A549 (cell line): ENCODE measurements at regions not wholly inside any gene's neighbourhood (a gene's known extent, or its start where the extent isn't known, plus 50 kb on each side); places are given as distances from the start of the nearest gene placed in this dataset.

Experiments used
- CBX2 ChIP-seq: fragments of 200-600 bp; sonication (generic); IDR thresholded peaks from 2 replicates; pipeline ENCODE4 v1.6.1; 2016; ENCODE audit warnings: low read depth, mild to moderate bottlenecking, borderline replicate concordance
- CTCF ChIP-seq: fragments of >200 bp; sonication (Bioruptor Twin); formaldehyde crosslinking; IDR thresholded peaks from 3 replicates; pipeline ENCODE4 v1.5.1; 2016
- SMC3 ChIP-seq: fragments of >200 bp; sonication (Bioruptor Twin); formaldehyde crosslinking; IDR thresholded peaks from 3 replicates; pipeline ENCODE4 v1.6.1; 2018; ENCODE audit warnings: inconsistent platforms

GRCh38 chr21:16074950-16075489 is 345.2 kb downstream of the USP25 start:
- TF ChIP-seq SMC3: no peak
- no peak for TF ChIP-seq CTCF
- TF ChIP-seq CBX2: no peak
